CD4-positive, alpha-beta T cell treated with Interleukin-15 for 1 hour (primary cell): ENCODE measurements at regions not wholly inside any gene's neighbourhood (a gene's known extent, or its start where the extent isn't known, plus 50 kb on each side); places are given as distances from the start of the nearest gene placed in this dataset.
"Not testable (repeated sequence)": the region's sequence is repeated elsewhere in the genome, so short reads cannot be mapped to it uniquely, and the experiment has no call there.

Experiments
- DNase-seq: peaks from one replicate; pipeline ENCODE4 v3.0.0-alpha.2; 2020

GRCh38 chr22:48404801-48405447 lies 1422.7 kb downstream of the BRD1 start:
- no peak for DNase-seq

DNA sequence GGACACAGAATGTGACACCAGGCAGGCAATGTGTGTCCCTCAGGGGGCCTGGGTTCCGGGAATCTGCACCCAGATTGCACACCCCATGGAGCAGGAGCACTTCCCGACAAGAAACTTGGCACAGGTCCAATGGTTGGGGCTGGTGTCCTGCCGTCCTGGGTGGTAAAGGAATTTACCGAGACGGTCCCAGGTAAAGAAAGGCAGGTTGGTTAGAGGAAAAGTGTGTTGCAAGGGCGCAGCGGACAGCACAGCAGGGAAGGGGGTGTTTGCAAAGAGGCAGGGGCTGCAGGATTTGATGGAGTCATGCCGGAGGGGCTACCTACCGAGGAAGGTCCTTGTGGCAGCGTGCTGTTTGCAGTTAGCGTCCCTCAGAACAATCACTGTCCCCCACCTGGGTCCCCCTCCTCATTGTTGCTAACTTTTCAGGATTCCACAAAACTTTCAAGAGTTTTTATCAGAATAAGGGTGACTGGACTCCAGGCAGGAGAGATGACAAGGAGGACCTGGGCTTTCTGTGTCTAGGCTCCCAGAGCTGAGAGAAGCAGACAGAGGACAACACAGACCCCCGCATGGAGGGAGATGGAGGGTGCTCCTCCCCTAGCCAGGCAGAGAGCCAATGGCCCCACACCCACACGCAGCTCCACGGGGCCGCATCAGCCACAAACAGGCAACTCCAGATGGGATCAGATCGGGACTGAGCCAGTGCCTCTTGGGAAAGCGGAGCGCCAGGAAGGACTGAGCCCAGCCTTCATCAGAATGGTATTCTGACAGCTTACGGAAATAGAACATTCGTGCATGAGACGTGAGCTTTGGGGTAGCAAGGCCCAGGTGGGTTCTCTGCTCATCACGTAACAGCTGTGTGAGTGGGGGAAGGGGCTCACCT lies 1423.9 kb downstream of the BRD1 start:
- DNase-seq = no peak

DNA sequence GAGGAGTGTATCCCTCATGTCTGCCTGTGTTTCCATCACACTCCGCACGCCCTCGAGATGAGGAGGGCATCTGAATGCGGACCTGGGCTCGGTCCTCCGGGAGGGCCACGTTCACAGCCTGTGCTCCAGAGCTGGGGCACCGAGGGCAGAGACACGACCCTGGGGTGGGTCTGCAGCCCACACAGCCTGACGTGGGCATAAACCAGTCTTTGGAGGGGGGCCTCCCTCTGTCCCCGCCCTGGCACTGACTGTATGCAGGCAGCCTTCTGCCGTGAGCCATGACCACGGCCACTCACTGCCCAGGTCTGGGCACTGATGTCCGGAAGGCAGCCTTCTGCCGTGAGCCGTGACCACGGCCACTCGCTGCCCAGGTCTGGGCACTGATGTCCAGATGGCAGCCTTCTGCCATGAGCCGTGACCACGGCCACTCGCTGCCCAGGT lies 1425.1 kb downstream of the BRD1 start:
- no peak for DNase-seq

GRCh38 chr22:48401523-48401922 lies 1426.2 kb downstream of the BRD1 start:
- not testable (repeated sequence) for DNase-seq

DNA sequence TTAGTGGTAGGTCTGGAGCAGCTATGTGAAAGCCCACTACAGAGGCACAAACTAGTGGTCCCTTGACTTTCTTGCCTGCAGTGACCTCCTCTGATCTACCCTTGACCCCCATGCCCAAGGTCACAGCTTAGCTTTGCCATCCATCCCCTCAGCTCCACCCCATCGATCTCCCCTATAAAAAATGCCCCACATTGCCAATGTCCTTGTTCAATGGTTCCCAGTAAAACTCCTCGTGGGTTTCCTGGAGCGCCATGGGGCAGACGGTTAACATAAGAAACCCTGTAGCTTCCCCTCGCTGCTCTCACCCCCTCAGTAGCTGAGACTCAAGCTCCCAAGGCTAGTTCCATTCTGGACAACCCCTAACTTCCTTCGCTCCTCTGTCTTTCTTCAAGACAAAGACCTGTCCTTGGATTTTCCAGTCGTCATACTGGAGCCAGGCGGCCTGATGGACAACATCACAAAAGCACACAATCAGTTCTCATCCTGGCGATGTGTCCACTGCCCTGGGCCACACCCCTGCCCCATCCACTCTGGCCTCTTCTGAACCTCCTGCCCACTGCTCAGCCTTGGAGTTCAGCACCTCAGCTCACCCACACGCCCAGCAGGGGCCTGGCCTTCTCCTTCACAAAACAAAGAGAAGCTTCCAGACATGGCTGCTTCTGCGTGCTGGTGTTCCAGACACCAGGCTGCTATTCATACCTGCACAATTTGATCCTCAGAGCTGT lies 1429.3 kb downstream of the BRD1 start:
- DNase-seq = no peak

GRCh38 chr22:48397531-48398180 lies 1430.0 kb downstream of the BRD1 start:
- no peak for DNase-seq

GRCh38 chr22:48396785-48397530 lies 1430.7 kb downstream of the BRD1 start:
- no peak for DNase-seq

- no peak for DNase-seq
Measured at GRCh38 chr22:48396091-48396784, 1431.4 kb downstream of the BRD1 start.

GRCh38 chr22:48395201-48395600 lies 1432.5 kb downstream of the BRD1 start:
- DNase-seq = no peak

- no peak for DNase-seq
Measured at GRCh38 chr22:48394787-48395186, 1432.9 kb downstream of the BRD1 start.

GRCh38 chr22:48393885-48394284 lies 1433.8 kb downstream of the BRD1 start:
- DNase-seq = no peak

DNA sequence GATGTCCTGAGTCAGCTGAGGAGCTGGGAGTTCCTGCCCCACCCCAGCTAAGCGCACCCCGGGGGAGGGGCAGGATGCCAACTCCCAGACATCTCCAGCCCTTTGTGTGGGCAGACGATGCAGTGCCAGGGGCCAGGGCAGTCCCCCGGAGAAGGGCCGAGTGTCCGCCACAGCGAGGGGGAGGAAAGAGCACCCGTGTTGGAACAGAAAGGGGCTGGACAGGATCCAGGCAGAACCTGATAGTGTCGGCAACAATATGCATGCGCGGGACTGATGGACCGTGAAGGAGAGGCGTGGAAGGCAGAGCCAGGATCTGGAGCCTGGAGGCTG lies 1434.7 kb downstream of the BRD1 start:
- DNase-seq = no peak

DNA sequence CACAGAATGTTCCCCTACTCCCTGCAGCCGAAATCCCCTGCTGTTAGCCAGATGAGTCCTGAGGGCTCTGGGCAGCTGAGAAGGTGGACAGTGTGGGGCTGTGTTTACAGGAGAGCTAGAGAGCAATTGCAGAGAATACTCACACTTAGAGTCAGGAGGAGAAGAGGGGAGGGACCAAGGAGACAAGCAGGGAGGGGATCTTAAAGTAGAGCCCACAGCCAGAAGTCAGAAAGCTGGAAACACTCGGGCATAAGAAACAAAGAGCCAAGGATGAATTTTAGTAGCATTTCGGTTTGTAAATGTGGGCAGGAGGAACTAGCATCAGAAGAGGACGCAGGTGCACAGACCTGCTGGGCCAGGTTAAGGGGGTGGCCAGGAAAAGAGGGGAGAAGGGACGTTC lies 1435.9 kb downstream of the BRD1 start:
- DNase-seq = no peak

GRCh38 chr22:48391171-48391711 lies 1436.4 kb downstream of the BRD1 start:
- no peak for DNase-seq

DNA sequence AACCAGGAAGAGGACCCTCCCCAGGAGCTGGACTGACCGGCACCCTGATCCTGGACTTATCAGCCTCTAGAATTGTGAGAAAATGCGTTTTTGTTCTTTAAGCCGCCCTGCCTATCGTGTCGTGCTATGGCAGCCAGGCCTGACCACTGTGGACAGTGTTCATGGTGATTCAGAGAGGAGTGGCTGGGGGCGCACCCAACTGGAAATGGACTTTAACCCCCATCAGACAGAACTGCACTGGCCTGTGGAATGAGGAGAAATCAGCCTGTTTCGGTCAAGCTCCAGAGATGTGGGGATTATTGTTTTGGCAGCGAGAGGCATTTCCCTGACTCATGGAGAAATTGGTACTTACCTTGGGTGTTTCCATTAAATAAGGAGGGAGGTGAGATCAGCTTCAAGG lies 1437.8 kb downstream of the BRD1 start:
- no peak for DNase-seq

DNA sequence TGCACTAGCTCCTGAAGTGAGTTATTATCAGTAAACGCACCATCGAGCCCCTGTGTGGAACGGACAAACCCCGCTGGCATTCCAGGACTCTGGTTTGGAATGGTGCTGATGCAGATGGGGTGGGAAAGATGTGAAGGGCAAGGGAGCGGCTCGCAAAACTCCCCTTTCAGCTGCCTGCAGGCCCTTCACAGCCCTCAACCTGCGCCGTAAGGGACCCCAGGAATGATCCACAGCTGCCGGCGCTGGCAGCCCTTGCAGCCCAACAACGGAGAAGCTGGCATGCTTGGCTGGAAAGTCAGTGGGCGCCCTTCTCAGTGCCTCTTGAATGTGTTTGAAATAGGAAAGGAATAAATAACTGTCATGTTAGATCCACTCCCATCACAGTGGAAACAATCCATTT lies 1445.5 kb downstream of the BRD1 start:
- DNase-seq = no peak

DNA sequence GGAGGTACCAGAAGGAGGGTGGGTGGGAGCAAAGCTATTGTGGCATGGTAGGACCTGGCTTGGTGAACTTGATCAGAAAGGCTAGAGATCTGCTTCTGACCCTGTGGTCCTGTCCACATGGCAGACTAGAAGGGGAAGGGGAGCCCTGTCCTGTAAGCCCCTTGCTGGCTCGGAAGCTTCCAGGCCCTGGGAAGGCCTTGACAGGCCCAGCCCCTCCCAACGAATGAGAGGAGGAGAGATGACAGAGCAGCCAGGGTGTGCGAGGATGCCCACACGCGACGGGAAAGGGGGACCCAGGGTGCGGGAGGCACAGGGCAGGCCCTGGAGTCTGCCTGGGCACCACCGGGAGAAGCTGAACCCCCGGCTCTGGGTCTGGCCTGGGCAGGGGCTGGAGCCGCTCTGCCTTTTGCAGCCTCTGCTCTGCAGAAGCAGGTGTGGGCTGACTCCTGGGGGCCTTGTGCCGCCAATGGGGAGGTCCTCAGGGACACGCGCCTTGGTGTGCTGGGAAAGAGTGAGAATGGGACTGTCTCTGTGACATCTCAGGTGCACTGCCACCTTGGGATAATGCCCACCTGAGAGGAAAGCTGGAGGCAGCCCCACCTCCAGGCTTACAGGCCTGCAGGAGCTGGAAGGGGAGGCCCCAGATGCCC lies 1447.5 kb downstream of the BRD1 start:
- DNase-seq = no peak

DNA sequence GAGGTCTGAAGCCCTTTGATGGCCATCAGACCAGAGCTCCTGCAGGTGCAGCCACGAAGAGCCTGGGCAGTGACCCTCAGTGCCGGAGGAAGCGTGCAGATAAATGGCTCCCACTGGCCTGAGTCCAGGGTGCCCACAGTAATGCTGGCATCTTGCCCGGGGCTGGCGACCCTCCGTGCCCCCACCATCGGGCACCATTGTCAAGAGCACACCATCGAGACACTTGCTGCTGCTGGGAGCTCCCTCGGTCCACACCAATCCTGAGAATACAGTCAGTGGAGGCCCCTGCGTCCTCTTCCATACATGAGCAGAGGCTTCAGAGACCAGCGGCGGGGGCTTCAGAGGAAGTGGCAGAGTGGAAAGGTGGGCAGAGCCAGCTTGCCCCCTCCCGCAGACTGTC lies 1448.3 kb downstream of the BRD1 start:
- DNase-seq = no peak

GRCh38 chr22:48378673-48379072 lies 1449.0 kb downstream of the BRD1 start:
- DNase-seq = no peak

- no peak for DNase-seq
Measured at GRCh38 chr22:48376936-48377712, 1450.5 kb downstream of the BRD1 start.
